ENCODE measurements at regions not wholly inside any gene's neighbourhood (a gene's known extent, or its start where the extent isn't known, plus 50 kb on each side); places are given as distances from the start of the nearest gene placed in this dataset.

- H2AFZ ChIP-seq (ENCODE audit: low read depth, low read length), result no peak overlapping the region
- H3K4me1 ChIP-seq (ENCODE audit: control insufficient read depth, extremely low read depth, insufficient read depth, low read length), result no peaks in the 10 kb centered on the region
- intact Hi-C loops (cut with micrococcal nuclease) (no loop called here), dilution Hi-C loops (cut with MboI; ENCODE audit: extremely low pct_ligation_motif_present, low sequenced_read_pairs) (no loop called here)
- CTCF ChIA-PET, result interaction anchor here (0.7 to 2.4 kb wide), 3 partner anchors 15 to 151 kb away, joined by 3 to 9 read pairs (median 3); no protein-coding TSS in a partner anchor
- no peak for TF ChIP-seq FOS (IDR thresholded peaks at IDR 0.05; ENCODE audit: borderline replicate concordance, insufficient read depth, low read length)
- TF ChIP-seq JUN (IDR thresholded peaks at IDR 0.05; ENCODE audit: borderline replicate concordance, insufficient read depth, insufficient read length, low read depth), result no peak
- TF ChIP-seq, protein P1, sequence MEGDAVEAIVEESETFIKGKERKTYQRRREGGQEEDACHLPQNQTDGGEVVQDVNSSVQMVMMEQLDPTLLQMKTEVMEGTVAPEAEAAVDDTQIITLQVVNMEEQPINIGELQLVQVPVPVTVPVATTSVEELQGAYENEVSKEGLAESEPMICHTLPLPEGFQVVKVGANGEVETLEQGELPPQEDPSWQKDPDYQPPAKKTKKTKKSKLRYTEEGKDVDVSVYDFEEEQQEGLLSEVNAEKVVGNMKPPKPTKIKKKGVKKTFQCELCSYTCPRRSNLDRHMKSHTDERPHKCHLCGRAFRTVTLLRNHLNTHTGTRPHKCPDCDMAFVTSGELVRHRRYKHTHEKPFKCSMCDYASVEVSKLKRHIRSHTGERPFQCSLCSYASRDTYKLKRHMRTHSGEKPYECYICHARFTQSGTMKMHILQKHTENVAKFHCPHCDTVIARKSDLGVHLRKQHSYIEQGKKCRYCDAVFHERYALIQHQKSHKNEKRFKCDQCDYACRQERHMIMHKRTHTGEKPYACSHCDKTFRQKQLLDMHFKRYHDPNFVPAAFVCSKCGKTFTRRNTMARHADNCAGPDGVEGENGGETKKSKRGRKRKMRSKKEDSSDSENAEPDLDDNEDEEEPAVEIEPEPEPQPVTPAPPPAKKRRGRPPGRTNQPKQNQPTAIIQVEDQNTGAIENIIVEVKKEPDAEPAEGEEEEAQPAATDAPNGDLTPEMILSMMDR (IDR thresholded peaks at IDR 0.05; ENCODE audit: extremely low read depth in 1 of 2, insufficient read depth in 1 of 2, low read depth in 1 of 2, low read length in 2 of 2), result no peak
- TF ChIP-seq EZH2 (IDR thresholded peaks at IDR 0.05; ENCODE audit: borderline replicate concordance, low read depth, low read length, severe bottlenecking), result no peak
- no peak for TF ChIP-seq MAX (IDR thresholded peaks at IDR 0.05; ENCODE audit: insufficient read depth, insufficient read length)
- no peak for TF ChIP-seq POLR2A (IDR thresholded peaks at IDR 0.05; ENCODE audit: low read depth, low read length)
- TF ChIP-seq MYC (IDR thresholded peaks at IDR 0.05; ENCODE audit: low read depth, low read length), result no peak
- TF ChIP-seq GATA2 (IDR thresholded peaks at IDR 0.05; ENCODE audit: insufficient read depth, insufficient read length, low read depth, low read length), result no peak
- TF ChIP-seq POLR2AphosphoS5 (IDR thresholded peaks at IDR 0.05; ENCODE audit: insufficient read depth, low read depth, low read length), result no peak
- H3K79me2 ChIP-seq (ENCODE audit: control insufficient read depth, insufficient read depth, low read length), result no peaks in the 10 kb centered on the region
- FAIRE-seq, result no peak
- H3K9ac ChIP-seq (replicated peaks; ENCODE audit: extremely low read depth, insufficient read depth, low read length), result no peak overlapping the region
- no peaks in the 10 kb centered on the region for H3K9me3 ChIP-seq (replicated peaks; ENCODE audit: control insufficient read depth, insufficient read depth, low read length)
- POLR2A ChIA-PET, result no interaction called here
- DNase-seq (ENCODE audit: low read depth, low spot score), result no peak
- no peaks in the 10 kb centered on the region for H3K36me3 ChIP-seq (ENCODE audit: control insufficient read depth in 2 of 2, extremely low read depth in 1 of 2, insufficient read depth in 2 of 2, low read length in 2 of 2)
- H3K27me3 ChIP-seq (ENCODE audit: control insufficient read depth in 2 of 2, insufficient read depth in 2 of 2, low read length in 2 of 2), result peaks cover 5 to 9% of the 10 kb centered on the region in 2 experiments
- no TSS peak for BruUV-seq (replicated peaks)
- H4K20me1 ChIP-seq (replicated peaks; ENCODE audit: control insufficient read depth, extremely low read depth, insufficient read depth, low read length), result no peaks in the 10 kb centered on the region
- no peak overlapping the region for H3K4me3 ChIP-seq (replicated peaks in 1 of 3; ENCODE audit: insufficient read depth in 1 of 3, low read depth in 1 of 3, low read length in 3 of 3)
- H3K27ac ChIP-seq (ENCODE audit: insufficient read depth, low read depth, low read length), result no peak overlapping the region
- no peaks in the 10 kb centered on the region for H3K9me1 ChIP-seq (replicated peaks; ENCODE audit: control insufficient read depth, extremely low read depth, insufficient read depth, low read length)
- H3K4me2 ChIP-seq (ENCODE audit: insufficient read depth, low read length), result no peak overlapping the region
Observed at GRCh38 chr5:10853154-10853553, 92.1 kb upstream of the DAP start.

Measured in endothelial cell of umbilical vein (primary cell).